WTC11 (cell line): ENCODE measurements at regions not wholly inside any gene's neighbourhood (a gene's known extent, or its start where the extent isn't known, plus 50 kb on each side); places are given as distances from the start of the nearest gene placed in this dataset.

Experiments
- ATAC-seq: fragments of 200-7000 bp; cut with Tn5 transposase; 2 replicates; pipeline ENCODE4 v1.10.0; 2021; ENCODE audit warnings: mild to moderate bottlenecking, moderate library complexity
- CTCF ChIA-PET: fragments of 300-600 bp; sonication (Branson Sonifier 250); formaldehyde crosslinking; loops from one replicate; lab custom pipeline; 2021; ENCODE audit warnings: antibody characterized with exemption; lab: Charles Lee
- POLR2A ChIA-PET: fragments of 350-600 bp; sonication (Branson Sonifier 250); formaldehyde crosslinking; loops from one replicate; lab custom pipeline; 2021; ENCODE audit warnings: antibody characterized with exemption; lab: Charles Lee
- DNase-seq: peaks from one replicate; pipeline ENCODE4 v3.0.0; 2021; ENCODE audit warnings: low spot score
- H3K27ac Mint-ChIP-seq: 2 replicates; pipeline ENCODE4 v1.8.0; 2021; ENCODE audit warnings: mixed read lengths
- H3K27me3 Mint-ChIP-seq: 2 replicates; pipeline ENCODE4 v1.8.0; 2021; ENCODE audit warnings: low read depth, mild to moderate bottlenecking, moderate library complexity, mixed read lengths
- H3K36me3 Mint-ChIP-seq: 2 replicates; pipeline ENCODE4 v1.8.0; 2021; ENCODE audit warnings: mixed read lengths
- H3K4me1 Mint-ChIP-seq: 2 replicates; pipeline ENCODE4 v1.8.0; 2022; ENCODE audit warnings: mixed read lengths
- H3K4me3 Mint-ChIP-seq: 2 replicates; pipeline ENCODE4 v1.8.0; 2021; ENCODE audit warnings: mild to moderate bottlenecking, moderate library complexity, mixed read lengths
- H3K9me3 Mint-ChIP-seq: 2 replicates; pipeline ENCODE4 v1.8.0; 2021; ENCODE audit warnings: mixed read lengths
- NR1H2 ChIP-seq: sonication (generic); formaldehyde crosslinking; IDR thresholded peaks from 2 replicates; pipeline ENCODE4 v1.9.0; 2021; ENCODE audit warnings: mild to moderate bottlenecking, moderate library complexity, missing genetic modification reagents
- SP1 ChIP-seq: sonication (generic); formaldehyde crosslinking; conservative IDR thresholded peaks from 2 replicates; pipeline ENCODE4 v1.8.1; 2022; ENCODE audit warnings: missing genetic modification reagents
- TP53 ChIP-seq: sonication (generic); formaldehyde crosslinking; IDR thresholded peaks from 2 replicates; pipeline ENCODE4 v1.8.1; 2023; ENCODE audit warnings: mild to moderate bottlenecking, missing genetic modification reagents
- ZNF232 ChIP-seq: sonication (generic); formaldehyde crosslinking; IDR thresholded peaks from 2 replicates; pipeline ENCODE4 v1.8.0; 2022; ENCODE audit warnings: mild to moderate bottlenecking, missing genetic modification reagents
- TF ChIP-seq, protein P1 (sequence below): sonication (generic); formaldehyde crosslinking; IDR thresholded peaks from 2 replicates; pipeline ENCODE4 v1.8.1; 2023; ENCODE audit warnings: mild to moderate bottlenecking, missing genetic modification reagents, moderate library complexity
- TF ChIP-seq, protein P2 (sequence below): fragments of 250-450 bp; sonication (Bioruptor Pico); IDR thresholded peaks from 2 replicates; pipeline ENCODE4 v1.9.0; 2021; ENCODE audit warnings: mild to moderate bottlenecking
- TF ChIP-seq, protein P3 (sequence below): sonication (generic); formaldehyde crosslinking; IDR thresholded peaks from 2 replicates; pipeline ENCODE4 v1.8.1; 2023; ENCODE audit warnings: mild to moderate bottlenecking, missing genetic modification reagents
- TF ChIP-seq, protein P4 (sequence below): sonication (generic); formaldehyde crosslinking; IDR thresholded peaks from 2 replicates; pipeline ENCODE4 v1.8.1; 2022; ENCODE audit warnings: mild to moderate bottlenecking, moderate library complexity, missing genetic modification reagents
- TF ChIP-seq, protein P5 (sequence below): sonication (generic); formaldehyde crosslinking; IDR thresholded peaks from 2 replicates; pipeline ENCODE4 v1.8.1; 2023; ENCODE audit warnings: mild to moderate bottlenecking, missing genetic modification reagents, borderline replicate concordance
- TF ChIP-seq, protein P6 (sequence below): fragments of 250-450 bp; sonication (Bioruptor Pico); IDR thresholded peaks from 2 replicates; pipeline ENCODE4 v2.1.2; 2022; ENCODE audit warnings: mild to moderate bottlenecking, moderate library complexity
- TF ChIP-seq, protein P7 (sequence below): sonication (generic); formaldehyde crosslinking; IDR thresholded peaks from 2 replicates; pipeline ENCODE4 v1.8.0; 2022; ENCODE audit warnings: mild to moderate bottlenecking, missing genetic modification reagents
- TF ChIP-seq, protein P8 (sequence below): sonication (generic); formaldehyde crosslinking; IDR thresholded peaks from 2 replicates; pipeline ENCODE4 v1.8.0; 2023; ENCODE audit warnings: missing genetic modification reagents

DNA sequence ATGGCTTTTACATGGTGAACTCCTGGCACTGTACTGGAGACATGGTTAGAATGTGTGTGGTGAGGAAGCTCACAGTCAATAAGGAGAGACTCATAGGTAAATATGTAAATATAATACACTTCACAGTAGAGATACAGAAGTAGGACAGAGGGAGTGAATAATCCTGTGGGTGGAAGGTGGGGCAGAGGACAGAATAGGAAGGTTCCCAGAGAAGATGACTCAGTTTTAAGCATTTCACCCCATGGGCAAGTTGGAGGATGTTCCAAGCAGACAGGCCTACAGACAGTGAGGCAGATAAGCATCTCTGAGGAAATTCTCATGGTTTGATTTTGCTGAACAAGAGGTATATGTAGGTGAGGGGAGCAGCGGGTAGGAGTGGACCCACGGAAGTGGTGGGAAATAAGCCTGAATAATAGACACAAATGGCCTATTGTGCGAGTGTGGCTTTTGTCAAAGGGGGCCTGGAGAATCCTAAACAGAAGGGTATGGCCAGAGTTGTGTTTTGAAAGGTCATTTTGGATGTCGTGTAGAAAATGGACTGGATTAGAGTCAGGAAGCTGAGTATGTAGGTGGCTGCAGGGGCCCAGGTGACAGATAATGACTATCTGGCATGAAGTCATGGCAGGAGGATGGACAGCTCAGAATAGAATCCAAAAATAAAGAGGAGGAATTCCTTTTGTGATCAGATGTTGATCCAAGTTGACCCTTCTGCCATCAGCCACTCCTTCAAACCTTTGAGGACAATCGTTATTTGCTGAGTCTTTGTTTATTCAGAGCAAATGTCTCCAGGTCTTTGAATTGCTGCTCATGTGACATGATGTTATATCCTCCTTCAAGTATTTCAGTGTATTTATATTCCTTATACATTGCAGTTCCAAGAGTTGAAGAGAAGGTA, 97.3 kb upstream of the THRB start:
- Mint-ChIP-seq H3K9me3 (no peaks in the 10 kb centered on the region), H3K4me3 (no peak overlapping the region), H3K4me1 (peaks cover 12% of the 10 kb centered on the region), H3K27me3 (peaks cover 3% of the 10 kb centered on the region; the same call in 1 of the 2 replicates), H3K27ac (no peak overlapping the region), H3K36me3 (no peaks in the 10 kb centered on the region)
- no peak for ATAC-seq
- ChIA-PET CTCF (no interaction called here), POLR2A (interaction anchor here (0.5 kb wide), 1 partner anchor 141 kb away, joined by 7 read pairs; no protein-coding TSS in a partner anchor)
- TF ChIP-seq, protein P1, sequence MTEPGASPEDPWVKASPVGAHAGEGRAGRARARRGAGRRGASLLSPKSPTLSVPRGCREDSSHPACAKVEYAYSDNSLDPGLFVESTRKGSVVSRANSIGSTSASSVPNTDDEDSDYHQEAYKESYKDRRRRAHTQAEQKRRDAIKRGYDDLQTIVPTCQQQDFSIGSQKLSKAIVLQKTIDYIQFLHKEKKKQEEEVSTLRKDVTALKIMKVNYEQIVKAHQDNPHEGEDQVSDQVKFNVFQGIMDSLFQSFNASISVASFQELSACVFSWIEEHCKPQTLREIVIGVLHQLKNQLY (CRISPR knock-in tag), result no peak
- TF ChIP-seq SP1 (CRISPR knock-in tag) (no peak), ZNF232 (CRISPR knock-in tag) (no peak), TP53 (CRISPR knock-in tag) (no peak), NR1H2 (CRISPR knock-in tag) (no peak)
- TF ChIP-seq, protein P2, sequence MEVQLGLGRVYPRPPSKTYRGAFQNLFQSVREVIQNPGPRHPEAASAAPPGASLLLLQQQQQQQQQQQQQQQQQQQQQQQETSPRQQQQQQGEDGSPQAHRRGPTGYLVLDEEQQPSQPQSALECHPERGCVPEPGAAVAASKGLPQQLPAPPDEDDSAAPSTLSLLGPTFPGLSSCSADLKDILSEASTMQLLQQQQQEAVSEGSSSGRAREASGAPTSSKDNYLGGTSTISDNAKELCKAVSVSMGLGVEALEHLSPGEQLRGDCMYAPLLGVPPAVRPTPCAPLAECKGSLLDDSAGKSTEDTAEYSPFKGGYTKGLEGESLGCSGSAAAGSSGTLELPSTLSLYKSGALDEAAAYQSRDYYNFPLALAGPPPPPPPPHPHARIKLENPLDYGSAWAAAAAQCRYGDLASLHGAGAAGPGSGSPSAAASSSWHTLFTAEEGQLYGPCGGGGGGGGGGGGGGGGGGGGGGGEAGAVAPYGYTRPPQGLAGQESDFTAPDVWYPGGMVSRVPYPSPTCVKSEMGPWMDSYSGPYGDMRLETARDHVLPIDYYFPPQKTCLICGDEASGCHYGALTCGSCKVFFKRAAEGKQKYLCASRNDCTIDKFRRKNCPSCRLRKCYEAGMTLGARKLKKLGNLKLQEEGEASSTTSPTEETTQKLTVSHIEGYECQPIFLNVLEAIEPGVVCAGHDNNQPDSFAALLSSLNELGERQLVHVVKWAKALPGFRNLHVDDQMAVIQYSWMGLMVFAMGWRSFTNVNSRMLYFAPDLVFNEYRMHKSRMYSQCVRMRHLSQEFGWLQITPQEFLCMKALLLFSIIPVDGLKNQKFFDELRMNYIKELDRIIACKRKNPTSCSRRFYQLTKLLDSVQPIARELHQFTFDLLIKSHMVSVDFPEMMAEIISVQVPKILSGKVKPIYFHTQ, result no peak
- TF ChIP-seq, protein P3, sequence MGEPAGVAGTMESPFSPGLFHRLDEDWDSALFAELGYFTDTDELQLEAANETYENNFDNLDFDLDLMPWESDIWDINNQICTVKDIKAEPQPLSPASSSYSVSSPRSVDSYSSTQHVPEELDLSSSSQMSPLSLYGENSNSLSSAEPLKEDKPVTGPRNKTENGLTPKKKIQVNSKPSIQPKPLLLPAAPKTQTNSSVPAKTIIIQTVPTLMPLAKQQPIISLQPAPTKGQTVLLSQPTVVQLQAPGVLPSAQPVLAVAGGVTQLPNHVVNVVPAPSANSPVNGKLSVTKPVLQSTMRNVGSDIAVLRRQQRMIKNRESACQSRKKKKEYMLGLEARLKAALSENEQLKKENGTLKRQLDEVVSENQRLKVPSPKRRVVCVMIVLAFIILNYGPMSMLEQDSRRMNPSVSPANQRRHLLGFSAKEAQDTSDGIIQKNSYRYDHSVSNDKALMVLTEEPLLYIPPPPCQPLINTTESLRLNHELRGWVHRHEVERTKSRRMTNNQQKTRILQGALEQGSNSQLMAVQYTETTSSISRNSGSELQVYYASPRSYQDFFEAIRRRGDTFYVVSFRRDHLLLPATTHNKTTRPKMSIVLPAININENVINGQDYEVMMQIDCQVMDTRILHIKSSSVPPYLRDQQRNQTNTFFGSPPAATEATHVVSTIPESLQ, result no peak
- TF ChIP-seq, protein P4, sequence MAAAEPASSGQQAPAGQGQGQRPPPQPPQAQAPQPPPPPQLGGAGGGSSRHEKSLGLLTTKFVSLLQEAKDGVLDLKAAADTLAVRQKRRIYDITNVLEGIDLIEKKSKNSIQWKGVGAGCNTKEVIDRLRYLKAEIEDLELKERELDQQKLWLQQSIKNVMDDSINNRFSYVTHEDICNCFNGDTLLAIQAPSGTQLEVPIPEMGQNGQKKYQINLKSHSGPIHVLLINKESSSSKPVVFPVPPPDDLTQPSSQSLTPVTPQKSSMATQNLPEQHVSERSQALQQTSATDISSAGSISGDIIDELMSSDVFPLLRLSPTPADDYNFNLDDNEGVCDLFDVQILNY (CRISPR knock-in tag), result no peak
- TF ChIP-seq, protein P5, sequence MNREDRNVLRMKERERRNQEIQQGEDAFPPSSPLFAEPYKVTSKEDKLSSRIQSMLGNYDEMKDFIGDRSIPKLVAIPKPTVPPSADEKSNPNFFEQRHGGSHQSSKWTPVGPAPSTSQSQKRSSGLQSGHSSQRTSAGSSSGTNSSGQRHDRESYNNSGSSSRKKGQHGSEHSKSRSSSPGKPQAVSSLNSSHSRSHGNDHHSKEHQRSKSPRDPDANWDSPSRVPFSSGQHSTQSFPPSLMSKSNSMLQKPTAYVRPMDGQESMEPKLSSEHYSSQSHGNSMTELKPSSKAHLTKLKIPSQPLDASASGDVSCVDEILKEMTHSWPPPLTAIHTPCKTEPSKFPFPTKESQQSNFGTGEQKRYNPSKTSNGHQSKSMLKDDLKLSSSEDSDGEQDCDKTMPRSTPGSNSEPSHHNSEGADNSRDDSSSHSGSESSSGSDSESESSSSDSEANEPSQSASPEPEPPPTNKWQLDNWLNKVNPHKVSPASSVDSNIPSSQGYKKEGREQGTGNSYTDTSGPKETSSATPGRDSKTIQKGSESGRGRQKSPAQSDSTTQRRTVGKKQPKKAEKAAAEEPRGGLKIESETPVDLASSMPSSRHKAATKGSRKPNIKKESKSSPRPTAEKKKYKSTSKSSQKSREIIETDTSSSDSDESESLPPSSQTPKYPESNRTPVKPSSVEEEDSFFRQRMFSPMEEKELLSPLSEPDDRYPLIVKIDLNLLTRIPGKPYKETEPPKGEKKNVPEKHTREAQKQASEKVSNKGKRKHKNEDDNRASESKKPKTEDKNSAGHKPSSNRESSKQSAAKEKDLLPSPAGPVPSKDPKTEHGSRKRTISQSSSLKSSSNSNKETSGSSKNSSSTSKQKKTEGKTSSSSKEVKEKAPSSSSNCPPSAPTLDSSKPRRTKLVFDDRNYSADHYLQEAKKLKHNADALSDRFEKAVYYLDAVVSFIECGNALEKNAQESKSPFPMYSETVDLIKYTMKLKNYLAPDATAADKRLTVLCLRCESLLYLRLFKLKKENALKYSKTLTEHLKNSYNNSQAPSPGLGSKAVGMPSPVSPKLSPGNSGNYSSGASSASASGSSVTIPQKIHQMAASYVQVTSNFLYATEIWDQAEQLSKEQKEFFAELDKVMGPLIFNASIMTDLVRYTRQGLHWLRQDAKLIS (CRISPR knock-in tag), result no peak
- TF ChIP-seq, protein P6, sequence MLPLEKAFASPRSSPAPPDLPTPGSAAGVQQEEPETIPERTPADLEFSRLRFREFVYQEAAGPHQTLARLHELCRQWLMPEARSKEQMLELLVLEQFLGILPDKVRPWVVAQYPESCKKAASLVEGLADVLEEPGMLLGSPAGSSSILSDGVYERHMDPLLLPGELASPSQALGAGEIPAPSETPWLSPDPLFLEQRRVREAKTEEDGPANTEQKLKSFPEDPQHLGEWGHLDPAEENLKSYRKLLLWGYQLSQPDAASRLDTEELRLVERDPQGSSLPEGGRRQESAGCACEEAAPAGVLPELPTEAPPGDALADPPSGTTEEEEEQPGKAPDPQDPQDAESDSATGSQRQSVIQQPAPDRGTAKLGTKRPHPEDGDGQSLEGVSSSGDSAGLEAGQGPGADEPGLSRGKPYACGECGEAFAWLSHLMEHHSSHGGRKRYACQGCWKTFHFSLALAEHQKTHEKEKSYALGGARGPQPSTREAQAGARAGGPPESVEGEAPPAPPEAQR (CRISPR knock-in tag), result no peak
- TF ChIP-seq, protein P7, sequence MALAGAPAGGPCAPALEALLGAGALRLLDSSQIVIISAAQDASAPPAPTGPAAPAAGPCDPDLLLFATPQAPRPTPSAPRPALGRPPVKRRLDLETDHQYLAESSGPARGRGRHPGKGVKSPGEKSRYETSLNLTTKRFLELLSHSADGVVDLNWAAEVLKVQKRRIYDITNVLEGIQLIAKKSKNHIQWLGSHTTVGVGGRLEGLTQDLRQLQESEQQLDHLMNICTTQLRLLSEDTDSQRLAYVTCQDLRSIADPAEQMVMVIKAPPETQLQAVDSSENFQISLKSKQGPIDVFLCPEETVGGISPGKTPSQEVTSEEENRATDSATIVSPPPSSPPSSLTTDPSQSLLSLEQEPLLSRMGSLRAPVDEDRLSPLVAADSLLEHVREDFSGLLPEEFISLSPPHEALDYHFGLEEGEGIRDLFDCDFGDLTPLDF (CRISPR knock-in tag), result no peak
- TF ChIP-seq, protein P8, sequence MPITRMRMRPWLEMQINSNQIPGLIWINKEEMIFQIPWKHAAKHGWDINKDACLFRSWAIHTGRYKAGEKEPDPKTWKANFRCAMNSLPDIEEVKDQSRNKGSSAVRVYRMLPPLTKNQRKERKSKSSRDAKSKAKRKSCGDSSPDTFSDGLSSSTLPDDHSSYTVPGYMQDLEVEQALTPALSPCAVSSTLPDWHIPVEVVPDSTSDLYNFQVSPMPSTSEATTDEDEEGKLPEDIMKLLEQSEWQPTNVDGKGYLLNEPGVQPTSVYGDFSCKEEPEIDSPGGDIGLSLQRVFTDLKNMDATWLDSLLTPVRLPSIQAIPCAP (CRISPR knock-in tag), result no peak
- DNase-seq, result no peak
